Activated B cell treated with CpG ODN at 0.5 μM for 24 hours (primary cell): ENCODE measurements at regions not wholly inside any gene's neighbourhood (a gene's known extent, or its start where the extent isn't known, plus 50 kb on each side); places are given as distances from the start of the nearest gene placed in this dataset.

Experiments used
- ATAC-seq: fragments of 200-7000 bp; cut with Tn5 transposase; one replicate; pipeline ENCODE4 v1.10.0; 2021; ENCODE audit warnings: low read depth, mild to moderate bottlenecking, moderate library complexity
- CTCF ChIA-PET: fragments of 350-600 bp; sonication (Branson Sonifier 250); formaldehyde crosslinking; loops from one replicate; lab custom pipeline; 2021; ENCODE audit warnings: antibody characterized with exemption; lab: Charles Lee
- POLR2A ChIA-PET: fragments of 350-600 bp; sonication (Branson Sonifier 250); formaldehyde crosslinking; loops from one replicate; lab custom pipeline; 2021; ENCODE audit warnings: antibody characterized with exemption; lab: Charles Lee
- DNase-seq: peaks from one replicate; pipeline ENCODE4 v3.0.0; 2022
- H3K27ac Mint-ChIP-seq: one replicate; pipeline ENCODE4 v1.8.0; 2020; ENCODE audit warnings: mixed read lengths
- H3K27me3 Mint-ChIP-seq: one replicate; pipeline ENCODE4 v1.8.0; 2021; ENCODE audit warnings: mixed read lengths
- H3K36me3 Mint-ChIP-seq: one replicate; pipeline ENCODE4 v1.8.0; 2021; ENCODE audit warnings: low read depth, mixed read lengths
- H3K4me1 Mint-ChIP-seq: one replicate; pipeline ENCODE4 v1.8.0; 2021; ENCODE audit warnings: mixed read lengths
- H3K4me3 Mint-ChIP-seq: one replicate; pipeline ENCODE4 v1.8.0; 2020; ENCODE audit warnings: mild to moderate bottlenecking, mixed read lengths
- H3K9me3 Mint-ChIP-seq: one replicate; pipeline ENCODE4 v1.8.0; 2020; ENCODE audit warnings: mixed read lengths
- intact Hi-C: fragments of 100-400 bp; cut with micrococcal nuclease; formaldehyde crosslinking; loops from one replicate; pipeline ENCODE4 v1.15.1; 2024
- TF ChIP-seq, protein P1 (sequence below): fragments of 200-600 bp; IDR thresholded peaks from one replicate; pipeline ENCODE4 v1.8.0; 2022; ENCODE audit warnings: antibody characterized with exemption, mild to moderate bottlenecking

- no peak overlapping the region for H3K27ac Mint-ChIP-seq
- no peaks in the 10 kb centered on the region for H3K27me3 Mint-ChIP-seq
- TF ChIP-seq, protein P1, sequence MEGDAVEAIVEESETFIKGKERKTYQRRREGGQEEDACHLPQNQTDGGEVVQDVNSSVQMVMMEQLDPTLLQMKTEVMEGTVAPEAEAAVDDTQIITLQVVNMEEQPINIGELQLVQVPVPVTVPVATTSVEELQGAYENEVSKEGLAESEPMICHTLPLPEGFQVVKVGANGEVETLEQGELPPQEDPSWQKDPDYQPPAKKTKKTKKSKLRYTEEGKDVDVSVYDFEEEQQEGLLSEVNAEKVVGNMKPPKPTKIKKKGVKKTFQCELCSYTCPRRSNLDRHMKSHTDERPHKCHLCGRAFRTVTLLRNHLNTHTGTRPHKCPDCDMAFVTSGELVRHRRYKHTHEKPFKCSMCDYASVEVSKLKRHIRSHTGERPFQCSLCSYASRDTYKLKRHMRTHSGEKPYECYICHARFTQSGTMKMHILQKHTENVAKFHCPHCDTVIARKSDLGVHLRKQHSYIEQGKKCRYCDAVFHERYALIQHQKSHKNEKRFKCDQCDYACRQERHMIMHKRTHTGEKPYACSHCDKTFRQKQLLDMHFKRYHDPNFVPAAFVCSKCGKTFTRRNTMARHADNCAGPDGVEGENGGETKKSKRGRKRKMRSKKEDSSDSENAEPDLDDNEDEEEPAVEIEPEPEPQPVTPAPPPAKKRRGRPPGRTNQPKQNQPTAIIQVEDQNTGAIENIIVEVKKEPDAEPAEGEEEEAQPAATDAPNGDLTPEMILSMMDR = no peak
- no peaks in the 10 kb centered on the region for H3K36me3 Mint-ChIP-seq
- H3K4me3 Mint-ChIP-seq = no peak overlapping the region
- intact Hi-C loops = no loop called here
- ChIA-PET CTCF (no interaction called here), POLR2A (no interaction called here)
- ATAC-seq (no peak), DNase-seq (no peak)
- peaks cover 7% of the 10 kb centered on the region for H3K9me3 Mint-ChIP-seq
- no peaks in the 10 kb centered on the region for H3K4me1 Mint-ChIP-seq
These were observed 811.2 kb downstream of the TYW1 start for GRCh38 chr7:67807826-67808225.

DNA sequence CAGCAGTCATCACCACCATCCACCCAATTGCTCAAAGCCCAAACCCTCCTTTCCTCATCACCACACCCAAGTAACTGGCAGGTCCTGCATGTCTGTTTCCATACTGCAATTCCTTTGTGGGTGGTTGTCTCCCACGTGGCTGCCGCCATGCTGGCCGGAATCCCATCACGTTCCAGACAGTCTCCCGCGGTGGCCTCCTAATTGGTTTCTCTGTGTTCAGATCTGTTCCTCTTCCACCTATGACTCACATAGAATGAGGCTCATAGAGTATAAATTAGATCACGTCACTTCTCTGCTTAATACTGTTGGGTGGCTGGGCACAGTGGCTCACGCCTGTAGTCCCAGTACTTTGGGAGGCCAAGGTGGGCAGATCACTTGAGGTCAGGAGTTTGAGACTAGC lies 813.0 kb downstream of the TYW1 start:
- Mint-ChIP-seq H3K27ac (no peak overlapping the region), H3K9me3 (peaks cover 5% of the 10 kb centered on the region), H3K36me3 (no peaks in the 10 kb centered on the region), H3K4me1 (no peaks in the 10 kb centered on the region), H3K27me3 (no peaks in the 10 kb centered on the region), H3K4me3 (no peak overlapping the region)
- ChIA-PET POLR2A (no interaction called here), CTCF (no interaction called here)
- intact Hi-C loops = no loop called here
- ATAC-seq (no peak), DNase-seq (no peak)
- TF ChIP-seq, protein P1 = no peak

DNA sequence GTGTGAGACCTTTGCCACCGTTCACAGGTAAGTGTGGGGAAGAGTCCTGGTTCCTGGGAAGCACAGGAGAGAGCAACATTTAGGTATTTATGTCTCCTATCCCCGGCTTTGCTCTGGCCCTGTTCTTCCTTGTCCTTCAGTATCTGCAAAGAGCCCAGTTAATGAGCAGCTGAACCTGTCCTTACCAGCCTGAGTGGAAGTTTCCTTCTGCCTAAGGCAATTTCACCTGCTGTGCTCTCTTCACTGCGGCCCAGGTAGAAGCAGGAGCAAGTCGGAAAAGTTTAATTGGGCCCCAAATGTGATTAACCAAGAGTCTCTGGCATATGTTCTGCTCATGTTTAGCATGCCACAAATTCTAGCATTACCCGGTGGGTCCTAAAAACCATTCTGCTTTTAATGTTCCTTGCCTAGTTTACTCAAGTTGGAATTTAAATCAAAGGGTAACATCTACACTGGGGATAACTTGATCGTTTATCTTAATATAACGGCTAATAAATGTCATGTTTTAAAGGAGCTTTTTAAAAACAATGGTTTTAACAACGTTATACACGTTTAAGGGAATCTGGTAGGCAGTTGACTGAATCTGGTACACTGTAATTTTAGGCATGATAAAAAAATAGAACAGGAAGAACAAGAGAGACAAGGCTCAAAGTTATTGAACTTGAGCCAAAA lies 817.1 kb downstream of the TYW1 start:
- no peak overlapping the region for H3K27ac Mint-ChIP-seq
- CTCF ChIA-PET = no interaction called here
- peaks cover 10% of the 10 kb centered on the region for H3K9me3 Mint-ChIP-seq

DNA sequence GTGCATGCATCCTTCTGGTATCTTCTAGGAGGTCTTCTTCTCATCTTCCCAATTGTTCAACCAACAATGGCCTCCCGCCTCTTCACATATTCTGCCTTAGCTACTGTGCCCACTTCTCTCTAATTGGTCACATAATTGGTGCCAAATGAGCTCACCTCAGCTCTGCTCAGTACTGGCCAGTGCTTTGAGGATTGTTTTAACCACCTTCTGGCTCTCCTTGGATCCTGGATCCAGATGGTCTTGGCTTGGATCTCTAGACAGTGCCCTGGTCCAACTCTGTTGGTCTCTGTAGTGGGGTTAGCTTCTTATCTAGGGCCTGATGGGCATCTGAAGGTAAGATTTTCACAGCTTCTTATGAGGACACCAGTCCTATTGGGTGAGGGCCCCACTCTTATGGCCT lies 820.8 kb downstream of the TYW1 start:
- POLR2A ChIA-PET = no interaction called here
- intact Hi-C loops = no loop called here
- CTCF ChIA-PET = no interaction called here
- Mint-ChIP-seq H3K9me3 (peaks cover 7% of the 10 kb centered on the region), H3K27ac (no peak overlapping the region), H3K36me3 (no peaks in the 10 kb centered on the region), H3K4me1 (no peaks in the 10 kb centered on the region), H3K27me3 (no peaks in the 10 kb centered on the region), H3K4me3 (no peak overlapping the region)
- ATAC-seq (no peak), DNase-seq (no peak)
- TF ChIP-seq, protein P1 = no peak

More for the DNA sequence above, 817.1 kb downstream of the TYW1 start:
- intact Hi-C loops = no loop called here
- POLR2A ChIA-PET = no interaction called here
- Mint-ChIP-seq H3K36me3 (no peaks in the 10 kb centered on the region), H3K4me3 (no peak overlapping the region), H3K4me1 (no peaks in the 10 kb centered on the region), H3K27me3 (no peaks in the 10 kb centered on the region)
- TF ChIP-seq, protein P1 = no peak
- DNase-seq = no peak
- no peak for ATAC-seq

- Mint-ChIP-seq H3K4me3 (no peak overlapping the region), H3K27ac (no peak overlapping the region), H3K9me3 (peaks cover 14% of the 10 kb centered on the region), H3K4me1 (no peaks in the 10 kb centered on the region), H3K36me3 (no peaks in the 10 kb centered on the region), H3K27me3 (no peaks in the 10 kb centered on the region)
- intact Hi-C loops = no loop called here
- CTCF ChIA-PET = no interaction called here
- POLR2A ChIA-PET = no interaction called here
- DNase-seq (no peak), ATAC-seq (no peak)
- TF ChIP-seq, protein P1 = no peak
These were observed 824.5 kb downstream of the TYW1 start for GRCh38 chr7:67821116-67821515.
